BJ (cell line): ENCODE measurements at regions not wholly inside any gene's neighbourhood (a gene's known extent, or its start where the extent isn't known, plus 50 kb on each side); places are given as distances from the start of the nearest gene placed in this dataset.

Experiments
- CTCF ChIA-PET: fragments of 350-600 bp; formaldehyde crosslinking; extraction: SDS; loops from one replicate; lab custom pipeline; 2021; ENCODE audit warnings: antibody characterized with exemption, inconsistent platforms; lab: Yijun Ruan, JAX
- POLR2A ChIA-PET: fragments of 300-600 bp; sonication (Branson Sonifier 250); formaldehyde crosslinking; extraction: SDS; loops from one replicate; lab custom pipeline; 2021; ENCODE audit warnings: antibody characterized with exemption; lab: Charles Lee
- DNase-seq: peaks from one replicate; pipeline ENCODE4 v3.0.0-alpha.2; 2011; ENCODE audit warnings: low read depth
- H3K27me3 ChIP-seq: 2 replicates; pipeline ENCODE4 v1.6.0; 2011; ENCODE audit warnings: low read length; ENCODE audit not compliant: control insufficient read depth, insufficient read depth
- H3K36me3 ChIP-seq: 2 replicates; pipeline ENCODE4 v1.5.1; 2011; ENCODE audit warnings: low read length; ENCODE audit not compliant: control insufficient read depth, insufficient read depth
- H3K4me3 ChIP-seq: 2 replicates; pipeline ENCODE4 v1.5.1; 2011; ENCODE audit warnings: low read depth, mild to moderate bottlenecking, control low read depth, low read length
- CTCF ChIP-seq: IDR thresholded peaks from 2 replicates; pipeline ENCODE4 v1.5.1; 2011; ENCODE audit warnings: low read depth, mild to moderate bottlenecking, control low read depth, inconsistent platforms, low read length, moderate library complexity; ENCODE audit not compliant: insufficient read depth

- CTCF ChIA-PET, result interaction anchor here (1.0 kb wide), 1 partner anchor 35 kb away, joined by 3 read pairs; no protein-coding TSS in a partner anchor
- H3K4me3 ChIP-seq, result no peak overlapping the region
- no peak for DNase-seq
- POLR2A ChIA-PET, result no interaction called here
- TF ChIP-seq CTCF, result no peak
- H3K36me3 ChIP-seq, result no peaks in the 10 kb centered on the region
- H3K27me3 ChIP-seq, result no peaks in the 10 kb centered on the region
Observed at GRCh38 chr2:216553482-216554240, 55.0 kb downstream of the RPL37A start.

GRCh38 chr2:216554286-216554685 is 55.6 kb downstream of the RPL37A start:
- POLR2A ChIA-PET, result no interaction called here
- no peak for TF ChIP-seq CTCF

GRCh38 chr2:216554755-216555154 is 56.1 kb downstream of the RPL37A start:
- no peaks in the 10 kb centered on the region for H3K36me3 ChIP-seq
- DNase-seq, result no peak
- H3K4me3 ChIP-seq, result no peak overlapping the region
- ChIA-PET CTCF (interaction anchor here (0.6 to 1.0 kb wide), 2 partner anchors 36 to 89 kb away, joined by 3 read pairs; no protein-coding TSS in a partner anchor), POLR2A (no interaction called here)
- H3K27me3 ChIP-seq, result no peaks in the 10 kb centered on the region
- TF ChIP-seq CTCF, result no peak

More at GRCh38 chr2:216554286-216554685, 55.6 kb downstream of the RPL37A start:
- Histone ChIP-seq H3K27me3 (no peaks in the 10 kb centered on the region), H3K36me3 (no peaks in the 10 kb centered on the region), H3K4me3 (no peak overlapping the region)
- CTCF ChIA-PET, result interaction anchor here (0.6 to 1.0 kb wide), 2 partner anchors 35 to 89 kb away, joined by 3 read pairs; no protein-coding TSS in a partner anchor
- no peak for DNase-seq

GRCh38 chr2:216555274-216555673 is 56.6 kb downstream of the RPL37A start:
- ChIA-PET POLR2A (no interaction called here), CTCF (interaction anchor here (0.6 kb wide), 1 partner anchor 89 kb away, joined by 3 read pairs; no protein-coding TSS in a partner anchor)
- no peak for TF ChIP-seq CTCF
- DNase-seq, result no peak
- no peaks in the 10 kb centered on the region for H3K27me3 ChIP-seq
- H3K36me3 ChIP-seq, result no peaks in the 10 kb centered on the region
- no peak overlapping the region for H3K4me3 ChIP-seq

GRCh38 chr2:216556202-216556601 is 57.6 kb downstream of the RPL37A start:
- Histone ChIP-seq H3K27me3 (no peaks in the 10 kb centered on the region), H3K4me3 (no peak overlapping the region), H3K36me3 (no peaks in the 10 kb centered on the region)
- POLR2A ChIA-PET, result interaction anchor here (0.6 kb wide), 1 partner anchor 102 kb away, joined by 3 read pairs; no protein-coding TSS in a partner anchor
- no peak for DNase-seq
- CTCF ChIA-PET, result no interaction called here
- no peak for TF ChIP-seq CTCF
